CD4-positive, alpha-beta T cell (primary cell): ENCODE measurements at regions not wholly inside any gene's neighbourhood (a gene's known extent, or its start where the extent isn't known, plus 50 kb on each side); places are given as distances from the start of the nearest gene placed in this dataset.

Source experiments
- ATAC-seq: fragments of 200-7000 bp; cut with Tn5 transposase; one replicate; pipeline ENCODE4 v1.10.0; 2022; ENCODE audit warnings: mild to moderate bottlenecking; ENCODE audit not compliant: poor library complexity
- CTCF ChIA-PET: fragments of 350-600 bp; sonication (Branson Sonifier 250); formaldehyde crosslinking; loops from one replicate; lab custom pipeline; 2021; ENCODE audit warnings: antibody characterized with exemption, inconsistent platforms; lab: Charles Lee
- POLR2A ChIA-PET: fragments of 350-600 bp; sonication (Branson Sonifier 250); formaldehyde crosslinking; loops from one replicate; lab custom pipeline; 2021; ENCODE audit warnings: antibody characterized with exemption, inconsistent platforms; lab: Charles Lee
- DNase-seq, 14 experiments: peaks; one replicate each; pipeline ENCODE4 v3.0.0-alpha.2; 2013 to 2020; ENCODE audit warnings: mixed read lengths in 2 of 14
- H3K27ac ChIP-seq, 2 donors: one replicate each; pipeline versions ENCODE4 v1.5.1 to v1.7.0; 2013; ENCODE audit warnings: low read length in 2 of 2, low read depth in 1 of 2, mild to moderate bottlenecking in 1 of 2
- H3K27me3 ChIP-seq, 2 experiments: 1 replicate in 1 of 2; 2 replicates in 1 of 2; pipeline versions ENCODE4 v1.6.1 to v1.7.0; 2013; ENCODE audit warnings: low read length in 2 of 2, control low read depth in 1 of 2, mild to moderate bottlenecking in 1 of 2, moderate library complexity in 1 of 2; ENCODE audit not compliant: insufficient read depth in 2 of 2, control insufficient read depth in 1 of 2
- H3K36me3 ChIP-seq: one replicate; pipeline ENCODE4 v1.6.1; 2013; ENCODE audit warnings: low read length, control low read depth; ENCODE audit not compliant: insufficient read depth
- H3K4me1 ChIP-seq: one replicate; pipeline ENCODE4 v1.6.1; 2013; ENCODE audit warnings: low read length, control low read depth; ENCODE audit not compliant: insufficient read depth
- H3K4me3 ChIP-seq: one replicate; pipeline ENCODE4 v1.5.1; 2013; ENCODE audit warnings: mild to moderate bottlenecking, low read length, moderate library complexity
- H3K9me3 ChIP-seq, 2 experiments: 1 replicate in 1 of 2; 2 replicates in 1 of 2; pipeline versions ENCODE4 v1.6.1 to v1.7.0; 2013; ENCODE audit warnings: low read length in 2 of 2, mild to moderate bottlenecking in 2 of 2, control low read depth in 1 of 2, moderate library complexity in 1 of 2; ENCODE audit not compliant: control insufficient read depth in 1 of 2, insufficient read depth in 1 of 2
- H3K27ac Mint-ChIP-seq: one replicate; pipeline ENCODE4 v1.8.0; 2020; ENCODE audit warnings: mixed read lengths
- H3K27me3 Mint-ChIP-seq: one replicate; pipeline ENCODE4 v1.8.0; 2021; ENCODE audit warnings: mixed read lengths
- H3K36me3 Mint-ChIP-seq: one replicate; pipeline ENCODE4 v1.8.0; 2021; ENCODE audit warnings: low read depth, mixed read lengths
- H3K4me1 Mint-ChIP-seq: one replicate; pipeline ENCODE4 v1.8.0; 2021; ENCODE audit warnings: low read depth, mixed read lengths
- H3K4me3 Mint-ChIP-seq: one replicate; pipeline ENCODE4 v1.8.0; 2020; ENCODE audit warnings: mild to moderate bottlenecking, mixed read lengths
- H3K9me3 Mint-ChIP-seq: one replicate; pipeline ENCODE4 v1.8.0; 2020; ENCODE audit warnings: mixed read lengths
- intact Hi-C, 2 experiments: fragments of 100-400 bp; cut with DNase I in 1 of 2; cut with micrococcal nuclease in 1 of 2; formaldehyde crosslinking; loops; one replicate each; pipeline versions ENCODE4 v1.15.1 to v1.9.0; 2023 to 2025; cut with DNase I, micrococcal nuclease
- TF ChIP-seq, protein P1 (sequence below): fragments of 200-600 bp; IDR thresholded peaks from one replicate; pipeline ENCODE4 v1.8.0; 2022; ENCODE audit warnings: antibody characterized with exemption, mild to moderate bottlenecking

DNA sequence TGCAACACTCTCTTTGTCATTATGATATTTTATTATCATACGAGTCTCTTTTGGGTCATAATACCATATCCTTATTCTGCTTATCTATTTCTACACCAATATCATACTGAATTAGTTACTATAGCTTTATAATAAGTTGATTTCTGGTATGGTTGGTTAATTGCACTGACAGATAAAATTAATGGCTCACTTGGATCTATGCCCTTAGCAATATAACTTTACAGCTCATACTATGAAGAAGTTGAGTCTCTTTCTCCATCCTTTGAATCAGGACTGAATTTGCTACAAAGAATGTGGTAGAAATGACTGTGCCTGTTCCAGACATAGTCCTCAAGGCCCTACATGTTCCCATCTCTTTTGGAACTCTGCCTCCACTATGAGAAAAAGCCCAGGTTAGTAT is 139.7 kb upstream of the DYRK2 start:
- peaks cover 25% of the 10 kb centered on the region for H3K4me1 Mint-ChIP-seq
- no peaks in the 10 kb centered on the region for H3K27me3 ChIP-seq
- ATAC-seq (no peak), DNase-seq (no peak)
- no peaks in the 10 kb centered on the region for H3K9me3 ChIP-seq
- H3K27ac ChIP-seq: no peak overlapping the region
- H3K27me3 Mint-ChIP-seq: no peaks in the 10 kb centered on the region
- no peak overlapping the region for H3K4me3 Mint-ChIP-seq
- H3K4me3 ChIP-seq: no peak overlapping the region
- CTCF ChIA-PET: no interaction called here
- H3K27ac Mint-ChIP-seq: no peak overlapping the region
- intact Hi-C loops: no loop called here
- POLR2A ChIA-PET: interaction anchor here (0.8 kb wide), 1 partner anchor 12 kb away, joined by 3 read pairs; no protein-coding TSS in a partner anchor
- H3K36me3 Mint-ChIP-seq: no peaks in the 10 kb centered on the region
- H3K9me3 Mint-ChIP-seq: no peaks in the 10 kb centered on the region
- peaks cover 23% of the 10 kb centered on the region for H3K4me1 ChIP-seq
- TF ChIP-seq, protein P1, sequence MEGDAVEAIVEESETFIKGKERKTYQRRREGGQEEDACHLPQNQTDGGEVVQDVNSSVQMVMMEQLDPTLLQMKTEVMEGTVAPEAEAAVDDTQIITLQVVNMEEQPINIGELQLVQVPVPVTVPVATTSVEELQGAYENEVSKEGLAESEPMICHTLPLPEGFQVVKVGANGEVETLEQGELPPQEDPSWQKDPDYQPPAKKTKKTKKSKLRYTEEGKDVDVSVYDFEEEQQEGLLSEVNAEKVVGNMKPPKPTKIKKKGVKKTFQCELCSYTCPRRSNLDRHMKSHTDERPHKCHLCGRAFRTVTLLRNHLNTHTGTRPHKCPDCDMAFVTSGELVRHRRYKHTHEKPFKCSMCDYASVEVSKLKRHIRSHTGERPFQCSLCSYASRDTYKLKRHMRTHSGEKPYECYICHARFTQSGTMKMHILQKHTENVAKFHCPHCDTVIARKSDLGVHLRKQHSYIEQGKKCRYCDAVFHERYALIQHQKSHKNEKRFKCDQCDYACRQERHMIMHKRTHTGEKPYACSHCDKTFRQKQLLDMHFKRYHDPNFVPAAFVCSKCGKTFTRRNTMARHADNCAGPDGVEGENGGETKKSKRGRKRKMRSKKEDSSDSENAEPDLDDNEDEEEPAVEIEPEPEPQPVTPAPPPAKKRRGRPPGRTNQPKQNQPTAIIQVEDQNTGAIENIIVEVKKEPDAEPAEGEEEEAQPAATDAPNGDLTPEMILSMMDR: no peak
- H3K36me3 ChIP-seq: no peaks in the 10 kb centered on the region

DNA sequence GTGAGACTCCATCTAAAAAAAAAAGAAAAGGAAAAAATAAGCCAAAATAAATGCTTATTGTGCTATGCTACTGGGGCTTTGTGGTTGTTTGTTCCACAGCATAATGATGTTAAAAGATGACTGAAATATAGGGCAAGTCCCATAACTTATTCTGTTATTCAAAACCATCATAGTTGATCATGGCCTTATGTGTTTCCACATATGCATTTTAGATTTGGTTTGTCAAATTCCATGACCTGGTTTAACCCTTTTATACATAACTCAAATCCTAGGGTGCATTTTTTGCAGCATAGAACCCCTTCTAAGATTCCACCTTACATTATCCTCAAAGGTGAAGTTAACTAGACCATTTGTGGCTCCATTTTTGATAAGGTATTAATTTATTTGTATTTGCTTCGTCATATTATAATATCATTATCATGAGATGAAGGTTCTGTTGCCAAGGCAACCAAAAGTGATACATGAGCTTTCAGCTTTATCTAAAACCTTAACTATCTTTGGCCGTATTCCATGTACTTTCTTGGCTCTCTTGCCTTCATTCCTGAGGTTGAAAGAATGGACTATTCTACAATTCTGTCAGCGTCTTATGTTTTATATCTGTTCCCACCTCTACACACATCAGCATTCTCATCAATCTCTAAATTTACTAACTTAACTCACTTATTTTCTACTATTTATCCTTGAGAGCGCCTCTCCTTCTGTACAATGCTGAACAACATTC is 138.7 kb upstream of the DYRK2 start:
- no peak overlapping the region for H3K4me3 Mint-ChIP-seq
- ChIA-PET CTCF (no interaction called here), POLR2A (interaction anchor here (1.2 kb wide), 1 partner anchor 42 kb away, joined by 3 read pairs; no protein-coding TSS in a partner anchor)
- H3K4me1 ChIP-seq: peaks cover 28% of the 10 kb centered on the region
- DNase-seq: no peak
- no peak overlapping the region for H3K27ac ChIP-seq
- no peaks in the 10 kb centered on the region for H3K9me3 Mint-ChIP-seq
- H3K36me3 ChIP-seq: no peaks in the 10 kb centered on the region
- no peaks in the 10 kb centered on the region for H3K9me3 ChIP-seq
- H3K4me3 ChIP-seq: no peak overlapping the region
- no peaks in the 10 kb centered on the region for H3K36me3 Mint-ChIP-seq
- TF ChIP-seq, protein P1: no peak
- peaks cover 32% of the 10 kb centered on the region for H3K4me1 Mint-ChIP-seq
- H3K27me3 Mint-ChIP-seq: no peaks in the 10 kb centered on the region
- no peaks in the 10 kb centered on the region for H3K27me3 ChIP-seq
- H3K27ac Mint-ChIP-seq: no peak overlapping the region
- ATAC-seq: no peak
- intact Hi-C loops: no loop called here

DNA sequence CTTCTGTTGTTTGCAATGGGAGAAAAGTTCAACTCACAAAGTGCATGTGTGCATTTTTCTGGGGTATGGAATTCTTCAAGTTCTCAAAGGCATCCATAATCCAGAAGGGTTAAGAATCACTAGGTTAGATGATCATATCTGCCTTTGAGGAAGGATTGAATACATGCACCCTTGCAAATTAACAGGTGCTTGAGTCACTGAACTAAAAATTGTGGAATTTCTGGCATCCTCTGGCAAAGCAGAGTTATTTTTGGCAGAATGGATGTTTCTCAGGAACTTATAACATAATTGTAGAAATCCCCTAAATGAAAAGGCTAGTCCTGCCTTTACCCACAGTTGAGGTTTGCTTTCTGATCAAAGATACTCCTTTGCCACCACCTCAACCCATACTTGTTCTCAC is 136.5 kb upstream of the DYRK2 start:
- H3K4me1 Mint-ChIP-seq: peaks cover 54% of the 10 kb centered on the region
- peaks cover 50% of the 10 kb centered on the region for H3K4me1 ChIP-seq
- H3K4me3 ChIP-seq: no peak overlapping the region
- H3K27ac ChIP-seq: no peak overlapping the region
- ATAC-seq: no peak
- no peaks in the 10 kb centered on the region for H3K9me3 ChIP-seq
- DNase-seq: peak in 1 of 14 experiments; percentile 9
- TF ChIP-seq, protein P1: no peak
- no peaks in the 10 kb centered on the region for H3K27me3 ChIP-seq
- H3K9me3 Mint-ChIP-seq: no peaks in the 10 kb centered on the region
- H3K27me3 Mint-ChIP-seq: no peaks in the 10 kb centered on the region
- H3K36me3 Mint-ChIP-seq: no peaks in the 10 kb centered on the region
- ChIA-PET CTCF (no interaction called here), POLR2A (interaction anchor here (0.8 to 1.2 kb wide), 4 partner anchors 9 to 800 kb away, joined by 3 to 4 read pairs (median 3); no protein-coding TSS in a partner anchor)
- intact Hi-C loops: no loop called here
- H3K27ac Mint-ChIP-seq: no peak overlapping the region
- H3K36me3 ChIP-seq: no peaks in the 10 kb centered on the region
- no peak overlapping the region for H3K4me3 Mint-ChIP-seq
